Breast epithelium (tissue), 3 donors: ENCODE measurements at regions not wholly inside any gene's neighbourhood (a gene's known extent, or its start where the extent isn't known, plus 50 kb on each side); places are given as distances from the start of the nearest gene placed in this dataset.

Experiments used
- POLR2A ChIP-seq: fragments of 450-650 bp; IDR thresholded peaks from one replicate; pipeline ENCODE4 v1.6.1; 2016; ENCODE audit warnings: antibody characterized with exemption, mild to moderate bottlenecking, moderate library complexity
- TF ChIP-seq, protein P1 (sequence below), 3 donors: fragments of 450-650 bp; IDR thresholded peaks; one replicate each; pipeline ENCODE4 v1.5.1; 2016 to 2017; ENCODE audit warnings: antibody characterized with exemption in 3 of 3, mild to moderate bottlenecking in 3 of 3, moderate library complexity in 3 of 3

DNA sequence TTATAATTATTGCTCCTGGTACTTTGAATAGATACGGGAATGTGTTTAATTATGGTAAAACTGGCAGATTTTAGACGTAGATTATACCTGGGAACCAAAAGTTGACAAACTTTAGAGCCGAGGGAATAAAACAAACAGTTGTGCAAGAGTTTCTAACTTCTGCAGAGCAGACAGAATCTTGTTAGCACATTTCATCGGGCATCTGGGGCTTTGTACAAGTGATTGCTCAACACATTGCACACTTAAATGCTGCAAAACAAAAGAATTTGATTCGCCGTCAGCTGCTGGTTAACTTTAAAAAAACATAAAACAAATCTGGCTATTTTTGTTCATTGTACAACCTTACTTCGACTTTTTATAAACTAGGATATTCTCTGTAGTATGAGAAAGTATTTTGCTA lies 398.1 kb downstream of the MAN2A1 start:
- TF ChIP-seq POLR2A: no peak
- TF ChIP-seq, protein P1, sequence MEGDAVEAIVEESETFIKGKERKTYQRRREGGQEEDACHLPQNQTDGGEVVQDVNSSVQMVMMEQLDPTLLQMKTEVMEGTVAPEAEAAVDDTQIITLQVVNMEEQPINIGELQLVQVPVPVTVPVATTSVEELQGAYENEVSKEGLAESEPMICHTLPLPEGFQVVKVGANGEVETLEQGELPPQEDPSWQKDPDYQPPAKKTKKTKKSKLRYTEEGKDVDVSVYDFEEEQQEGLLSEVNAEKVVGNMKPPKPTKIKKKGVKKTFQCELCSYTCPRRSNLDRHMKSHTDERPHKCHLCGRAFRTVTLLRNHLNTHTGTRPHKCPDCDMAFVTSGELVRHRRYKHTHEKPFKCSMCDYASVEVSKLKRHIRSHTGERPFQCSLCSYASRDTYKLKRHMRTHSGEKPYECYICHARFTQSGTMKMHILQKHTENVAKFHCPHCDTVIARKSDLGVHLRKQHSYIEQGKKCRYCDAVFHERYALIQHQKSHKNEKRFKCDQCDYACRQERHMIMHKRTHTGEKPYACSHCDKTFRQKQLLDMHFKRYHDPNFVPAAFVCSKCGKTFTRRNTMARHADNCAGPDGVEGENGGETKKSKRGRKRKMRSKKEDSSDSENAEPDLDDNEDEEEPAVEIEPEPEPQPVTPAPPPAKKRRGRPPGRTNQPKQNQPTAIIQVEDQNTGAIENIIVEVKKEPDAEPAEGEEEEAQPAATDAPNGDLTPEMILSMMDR (IDR thresholded peaks at IDR 0.05): no peak
